ENCODE measurements at regions not wholly inside any gene's neighbourhood (a gene's known extent, or its start where the extent isn't known, plus 50 kb on each side); places are given as distances from the start of the nearest gene placed in this dataset.

DNA sequence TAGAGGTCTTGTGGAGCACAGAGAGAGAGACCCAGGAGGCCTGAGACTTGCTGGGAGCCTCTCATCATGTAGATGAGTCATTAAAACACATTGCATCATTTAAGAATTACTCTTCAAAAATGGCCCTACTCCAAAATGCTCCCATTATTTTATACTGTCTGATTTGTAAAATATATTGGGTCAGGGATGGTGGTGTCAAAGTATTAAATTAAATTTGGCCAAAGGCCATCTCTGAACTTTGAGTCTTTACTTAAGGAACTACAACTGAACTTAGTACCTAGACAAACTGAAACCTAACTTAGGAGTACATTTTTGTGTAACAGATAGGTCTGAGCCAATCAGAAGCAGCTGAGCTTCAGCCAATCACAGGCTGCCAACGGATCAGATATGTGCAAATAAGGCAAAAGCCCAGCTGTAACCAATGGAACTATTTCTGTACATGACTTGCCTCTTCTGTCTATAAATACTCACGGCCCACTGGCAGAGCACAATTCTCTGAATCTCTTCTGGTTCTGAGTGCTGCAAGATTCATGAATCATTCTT is 657.2 kb downstream of the TLE1 start:
- no peak for DNase-seq
- Histone ChIP-seq H3K9ac (ENCODE audit: extremely low read depth, insufficient read length, low read length) (no peak overlapping the region), H3K27ac (ENCODE audit: insufficient read length, low read depth, low read length) (no peak overlapping the region)

More for the DNA sequence above, 657.2 kb downstream of the TLE1 start:
- no peak overlapping the region for H2AK5ac ChIP-seq (ENCODE audit: insufficient read length, low read length)
- H3K9me3 ChIP-seq (ENCODE audit: control insufficient read depth, low read depth, low read length), result no peaks in the 10 kb centered on the region
- no peak overlapping the region for H4K5ac ChIP-seq (ENCODE audit: insufficient read length, low read depth, low read length)
- H4K20me1 ChIP-seq (ENCODE audit: control insufficient read depth, insufficient read depth, insufficient read length), result no peaks in the 10 kb centered on the region
- H2BK15ac ChIP-seq (ENCODE audit: low read depth, low read length), result no peak overlapping the region
- H3K79me1 ChIP-seq (ENCODE audit: insufficient read depth, low read depth, low read length, poor library complexity, severe bottlenecking), result no peaks in the 10 kb centered on the region
- Mint-ChIP-seq H3K9me3 (no peaks in the 10 kb centered on the region), H3K27ac (no peak overlapping the region), H3K4me3 (no peak overlapping the region), H3K4me1 (peaks cover 0 to 9% of the 10 kb centered on the region in 2 experiments; a peak in 2 of 4 replicates), H3K36me3 (ENCODE audit: insufficient read depth in 1 of 3, low read depth in 3 of 3) (no peaks in the 10 kb centered on the region), H3K27me3 (ENCODE audit: low read depth) (no peaks in the 10 kb centered on the region)
- TF ChIP-seq, protein P1, sequence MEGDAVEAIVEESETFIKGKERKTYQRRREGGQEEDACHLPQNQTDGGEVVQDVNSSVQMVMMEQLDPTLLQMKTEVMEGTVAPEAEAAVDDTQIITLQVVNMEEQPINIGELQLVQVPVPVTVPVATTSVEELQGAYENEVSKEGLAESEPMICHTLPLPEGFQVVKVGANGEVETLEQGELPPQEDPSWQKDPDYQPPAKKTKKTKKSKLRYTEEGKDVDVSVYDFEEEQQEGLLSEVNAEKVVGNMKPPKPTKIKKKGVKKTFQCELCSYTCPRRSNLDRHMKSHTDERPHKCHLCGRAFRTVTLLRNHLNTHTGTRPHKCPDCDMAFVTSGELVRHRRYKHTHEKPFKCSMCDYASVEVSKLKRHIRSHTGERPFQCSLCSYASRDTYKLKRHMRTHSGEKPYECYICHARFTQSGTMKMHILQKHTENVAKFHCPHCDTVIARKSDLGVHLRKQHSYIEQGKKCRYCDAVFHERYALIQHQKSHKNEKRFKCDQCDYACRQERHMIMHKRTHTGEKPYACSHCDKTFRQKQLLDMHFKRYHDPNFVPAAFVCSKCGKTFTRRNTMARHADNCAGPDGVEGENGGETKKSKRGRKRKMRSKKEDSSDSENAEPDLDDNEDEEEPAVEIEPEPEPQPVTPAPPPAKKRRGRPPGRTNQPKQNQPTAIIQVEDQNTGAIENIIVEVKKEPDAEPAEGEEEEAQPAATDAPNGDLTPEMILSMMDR (conservative IDR thresholded peaks at IDR 0.05), result no peak
- H3K14ac ChIP-seq (ENCODE audit: insufficient read depth, low read length), result no peak overlapping the region
- H2BK20ac ChIP-seq (ENCODE audit: low read depth, low read length, poor library complexity, severe bottlenecking), result no peak overlapping the region
- H3K27me3 ChIP-seq (ENCODE audit: insufficient read depth, low read length), result no peaks in the 10 kb centered on the region; the same call in 1 of the 2 replicates
- no peak overlapping the region for H2BK5ac ChIP-seq (ENCODE audit: insufficient read length, low read length)
- H4K8ac ChIP-seq (replicated peaks; ENCODE audit: insufficient read length, low read depth, low read length), result no peak overlapping the region
- H3K56ac ChIP-seq (ENCODE audit: insufficient read length, low read depth, low read length), result no peak overlapping the region
- H3K23ac ChIP-seq (ENCODE audit: insufficient read length, low read depth, low read length), result no peak overlapping the region
- H3K23me2 ChIP-seq (ENCODE audit: insufficient read length, low read depth, low read length, poor library complexity, severe bottlenecking), result no peaks in the 10 kb centered on the region
- H3K4ac ChIP-seq (ENCODE audit: low read depth, low read length), result no peak overlapping the region
- no peak overlapping the region for H3T11ph ChIP-seq (ENCODE audit: low read length)
- H3K4me2 ChIP-seq (ENCODE audit: insufficient read depth, insufficient read length, low read length), result no peak overlapping the region
- no peaks in the 10 kb centered on the region for H3K4me1 ChIP-seq (ENCODE audit: insufficient read depth, low read length)
- H3K18ac ChIP-seq (ENCODE audit: insufficient read length, low read depth, low read length), result no peak overlapping the region
- no peak overlapping the region for H2AFZ ChIP-seq (ENCODE audit: low read length)
- H3K79me2 ChIP-seq (ENCODE audit: insufficient read depth, low read length), result no peaks in the 10 kb centered on the region
- H2BK12ac ChIP-seq (ENCODE audit: insufficient read length, low read depth, low read length), result no peak overlapping the region
- WGBS (ENCODE audit: extremely low coverage, insufficient read length, low lambda C conversion rate), result no CpG with 5 or more reads among the region's 2 CpGs
- no peak overlapping the region for H4K91ac ChIP-seq (ENCODE audit: insufficient read length, low read depth, low read length)
- H2BK120ac ChIP-seq (ENCODE audit: low read depth, low read length, poor library complexity, severe bottlenecking), result no peak overlapping the region

Measured in H9 (cell line).